ENCODE measurements at regions not wholly inside any gene's neighbourhood (a gene's known extent, or its start where the extent isn't known, plus 50 kb on each side); places are given as distances from the start of the nearest gene placed in this dataset.

DNA sequence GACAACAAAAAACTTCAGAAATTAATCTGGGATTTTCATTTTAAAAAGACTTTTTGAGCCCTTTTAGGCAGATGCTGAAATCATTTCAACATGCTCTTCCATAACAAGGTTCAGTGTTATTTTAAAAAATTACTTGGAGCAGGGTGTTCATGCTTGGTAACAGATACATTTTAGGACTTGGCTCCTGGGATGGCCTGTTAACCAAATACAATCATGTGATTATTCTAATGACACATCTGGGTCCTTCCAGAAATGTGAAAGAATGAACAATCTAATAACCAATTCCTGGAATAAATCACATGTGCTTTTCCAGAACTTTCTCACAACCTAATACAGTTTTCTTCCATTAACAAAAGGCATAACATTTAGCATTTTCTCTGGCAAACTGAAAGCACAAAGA is 379.8 kb upstream of the RUNX1 start:
- no peak for DNase-seq (ENCODE audit: low read depth, low spot score)

DNA sequence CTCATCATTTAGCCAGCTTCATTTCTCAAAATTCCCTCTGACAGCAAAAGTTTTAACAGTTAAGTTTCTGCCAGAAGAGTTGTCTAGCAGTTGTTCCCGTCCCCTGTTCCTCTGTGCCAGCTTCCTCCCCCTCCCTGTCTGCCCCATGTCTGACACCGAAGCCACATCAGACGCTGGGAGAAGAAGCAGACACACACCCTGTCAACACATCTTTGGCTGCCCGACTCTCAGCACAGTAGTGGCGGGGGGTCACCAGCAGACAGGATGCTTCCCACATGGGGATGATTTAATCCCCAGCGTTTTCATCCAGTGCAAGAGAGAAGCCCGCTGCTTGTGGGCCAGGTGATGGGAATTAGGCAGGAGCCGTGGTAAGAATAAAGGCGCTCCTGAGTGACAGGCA is 379.4 kb upstream of the RUNX1 start:
- DNase-seq (ENCODE audit: low read depth, low spot score): peak; percentile 57

DNA sequence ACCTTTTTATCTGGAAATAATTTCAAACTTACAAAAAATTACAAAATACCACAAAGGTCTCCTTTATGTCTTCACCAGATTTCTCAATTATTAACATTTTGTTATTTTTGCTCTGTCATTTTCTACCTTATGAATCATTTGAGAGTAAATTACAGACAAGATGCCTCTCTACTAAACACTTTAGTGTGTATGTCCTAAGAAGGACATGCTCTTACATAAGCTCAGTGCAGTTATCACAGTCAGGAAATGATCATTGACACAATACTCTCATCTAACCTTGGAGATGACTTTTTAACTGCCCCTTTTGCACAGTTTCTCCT is 378.9 kb upstream of the RUNX1 start:
- DNase-seq (ENCODE audit: low read depth, low spot score): no peak

DNA sequence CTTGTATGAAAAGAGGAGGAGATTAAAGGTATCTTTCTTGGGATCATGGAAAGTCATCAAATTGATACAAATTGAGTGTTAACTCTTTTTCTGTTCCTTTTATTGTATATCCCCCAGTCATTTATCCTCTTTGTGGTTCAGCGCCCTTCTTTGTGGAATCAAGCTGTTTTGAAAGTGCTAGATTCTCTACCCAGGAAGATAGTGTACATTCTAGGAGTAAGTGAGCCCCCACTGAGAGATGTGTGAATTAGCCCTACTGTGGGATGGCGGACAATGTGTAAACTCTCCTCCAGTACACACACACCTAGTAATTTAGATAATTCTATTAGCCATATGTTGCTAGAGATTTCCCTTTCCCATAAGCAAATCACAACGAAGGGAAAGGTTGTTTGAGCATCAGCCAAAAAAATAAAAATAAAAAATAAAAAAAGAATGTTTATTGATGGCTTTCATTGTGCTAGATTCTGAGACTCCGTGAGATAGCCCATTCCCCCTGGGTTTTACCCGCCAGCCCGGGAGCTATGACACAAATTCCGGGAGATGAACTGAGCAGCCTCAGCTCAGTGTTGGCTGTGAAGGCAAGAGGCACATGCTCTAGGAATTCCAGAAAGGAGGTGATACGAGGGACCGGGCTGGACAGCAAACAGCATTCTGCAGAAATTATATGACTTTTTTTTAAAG is 378.4 kb upstream of the RUNX1 start:
- DNase-seq (ENCODE audit: low read depth, low spot score): no peak

DNA sequence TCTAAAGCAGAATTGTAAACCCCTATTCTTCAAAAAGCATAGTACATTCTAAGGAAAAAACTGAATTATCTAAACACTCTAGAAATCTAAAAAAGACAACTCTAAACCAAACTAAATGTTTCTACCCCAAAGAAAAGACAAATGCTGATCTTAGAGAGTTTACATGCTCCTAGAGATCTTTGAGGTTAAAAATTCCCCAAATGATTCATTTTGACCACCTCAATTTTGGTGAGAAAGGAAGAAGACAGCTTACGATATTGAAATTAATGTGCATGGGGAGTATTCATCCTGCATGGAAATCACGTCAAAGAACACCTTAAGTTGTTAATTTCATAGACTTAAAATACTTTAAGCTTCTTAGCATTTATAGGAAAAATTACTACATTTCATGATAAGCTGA is 377.8 kb upstream of the RUNX1 start:
- DNase-seq (ENCODE audit: low read depth, low spot score): no peak

DNA sequence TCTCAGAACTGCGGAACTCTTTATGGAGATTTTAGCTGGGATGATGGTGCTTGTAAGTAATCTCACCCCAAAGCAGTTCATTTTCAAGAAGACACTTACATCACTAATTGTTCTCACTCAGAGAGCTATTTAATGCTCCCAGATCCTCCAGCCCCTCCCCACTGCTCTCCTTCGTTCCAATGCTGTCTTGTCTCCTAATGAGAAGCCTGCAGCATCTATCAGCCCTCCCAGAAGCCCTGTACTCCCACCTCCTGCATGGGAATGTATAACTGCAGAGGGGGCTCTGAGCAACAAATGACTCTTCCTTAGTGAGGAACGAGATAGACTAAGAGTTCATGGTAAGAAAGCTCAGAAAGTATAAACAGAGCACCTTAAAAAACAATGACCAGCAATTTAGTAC is 377.4 kb upstream of the RUNX1 start:
- DNase-seq (ENCODE audit: low read depth, low spot score): no peak

DNA sequence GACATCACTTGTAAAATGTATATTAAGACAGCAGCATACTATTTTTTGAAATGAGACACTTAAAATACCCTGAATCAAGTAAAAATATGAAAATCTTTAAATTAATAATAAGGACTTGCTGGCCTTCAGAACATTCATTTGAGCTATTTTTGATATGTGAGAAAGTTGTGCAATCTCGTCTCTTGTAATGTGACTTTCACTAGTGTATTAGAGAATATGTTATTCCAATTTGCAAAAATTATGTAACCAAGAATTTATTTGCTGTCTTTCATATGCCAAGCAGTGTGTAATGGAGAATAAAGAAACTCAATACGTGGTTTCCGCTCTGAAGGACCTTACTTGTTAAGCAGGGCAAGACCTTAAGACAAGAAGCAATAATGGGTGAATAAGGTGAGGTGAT is 375.0 kb upstream of the RUNX1 start:
- no peak for DNase-seq (ENCODE audit: low read depth, low spot score)

DNA sequence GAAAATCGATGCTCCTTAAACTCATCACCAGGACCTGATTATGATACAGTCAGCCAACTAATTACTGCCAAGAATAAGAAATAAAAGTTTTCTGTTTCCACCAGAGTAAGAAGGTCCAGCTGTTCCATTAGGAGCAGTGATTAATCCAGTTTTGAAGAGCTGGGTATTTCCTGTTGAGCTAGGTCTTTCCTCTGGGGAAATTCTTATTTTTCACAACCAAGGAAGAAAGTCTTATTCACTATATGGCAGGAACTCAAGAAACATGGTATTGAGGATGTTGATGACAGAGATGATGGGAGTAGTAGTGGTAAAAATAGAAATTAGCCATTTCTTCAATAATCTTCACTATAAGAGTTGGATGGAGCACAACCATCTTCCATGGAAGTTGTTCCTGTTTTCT is 374.6 kb upstream of the RUNX1 start:
- DNase-seq (ENCODE audit: low read depth, low spot score): no peak

DNA sequence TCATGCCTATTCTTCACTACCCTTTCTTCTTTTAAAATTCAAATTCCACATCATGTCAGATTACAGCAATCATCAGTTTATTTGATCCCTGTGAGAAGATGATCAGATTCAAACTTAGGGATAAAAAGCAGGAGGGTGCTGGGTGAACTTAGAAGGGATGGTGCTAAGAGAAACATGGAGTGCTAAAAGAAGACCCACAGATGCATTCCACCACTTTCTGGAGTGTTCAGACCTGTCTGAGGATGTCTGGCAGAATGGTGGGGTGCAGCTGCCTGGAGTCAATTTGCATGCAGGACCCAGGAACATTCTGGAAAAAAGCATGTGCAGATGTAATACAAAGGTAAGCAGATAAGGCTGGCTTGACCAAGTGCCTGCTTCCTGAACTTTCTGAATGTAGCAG is 372.9 kb upstream of the RUNX1 start:
- DNase-seq (ENCODE audit: low read depth, low spot score): no peak

DNA sequence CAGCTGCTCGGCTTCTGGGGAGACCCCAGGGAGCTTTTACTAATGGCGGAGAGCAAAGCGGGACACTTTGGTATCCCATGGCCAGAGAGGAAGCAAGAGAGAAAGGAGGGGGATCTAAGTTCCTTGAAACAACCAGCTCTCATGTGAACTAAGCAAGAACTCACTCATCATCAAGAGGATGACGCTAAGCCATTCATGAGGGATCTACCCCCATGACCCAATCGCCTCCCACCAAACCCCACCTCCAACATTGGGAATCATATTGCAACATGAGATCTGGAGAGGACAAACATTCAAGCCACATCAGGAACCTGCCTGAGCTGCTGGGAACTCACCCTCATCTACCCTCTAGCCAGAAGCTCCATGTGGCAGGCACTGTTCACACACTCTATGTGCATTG is 372.1 kb upstream of the RUNX1 start:
- no peak for DNase-seq (ENCODE audit: low read depth, low spot score)

DNA sequence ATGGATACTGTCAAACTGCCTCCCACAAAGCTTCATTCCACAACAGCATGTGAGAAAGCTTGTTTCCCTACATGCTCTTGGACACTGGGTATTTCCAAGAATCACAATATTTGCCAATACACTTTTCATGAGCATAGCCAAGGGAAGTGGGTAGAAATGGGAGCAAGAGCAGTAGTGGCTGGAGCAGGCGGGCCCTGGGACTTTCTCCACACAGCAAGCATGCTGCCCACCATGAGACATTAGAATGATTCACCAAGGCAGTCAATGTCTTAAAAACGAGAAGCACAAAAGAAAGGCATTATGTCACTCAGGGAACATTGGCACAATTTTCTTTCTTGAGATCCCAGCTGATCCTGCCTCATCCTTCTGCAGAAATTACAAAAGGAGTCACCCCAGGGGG is 371.6 kb upstream of the RUNX1 start:
- no peak for DNase-seq (ENCODE audit: low read depth, low spot score)

DNA sequence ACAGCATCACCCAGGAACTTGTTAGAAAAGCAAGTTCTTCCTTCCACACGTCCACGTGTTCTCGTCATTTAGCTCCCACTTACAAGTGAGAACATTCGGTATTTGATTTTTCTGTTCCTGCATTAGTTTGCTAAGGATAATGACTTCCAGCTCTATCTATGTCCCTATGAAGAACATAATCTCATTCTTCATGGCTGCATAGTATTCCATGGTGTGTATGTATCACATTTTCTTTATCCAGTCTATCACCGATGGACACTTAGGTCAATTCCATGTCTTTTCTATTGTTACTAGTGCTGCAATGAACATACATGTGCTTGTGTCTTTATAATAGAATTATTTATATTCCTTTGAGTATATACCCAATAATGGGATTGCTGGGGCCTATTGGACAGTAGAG is 368.7 kb upstream of the RUNX1 start:
- DNase-seq (ENCODE audit: low read depth, low spot score): no peak

DNA sequence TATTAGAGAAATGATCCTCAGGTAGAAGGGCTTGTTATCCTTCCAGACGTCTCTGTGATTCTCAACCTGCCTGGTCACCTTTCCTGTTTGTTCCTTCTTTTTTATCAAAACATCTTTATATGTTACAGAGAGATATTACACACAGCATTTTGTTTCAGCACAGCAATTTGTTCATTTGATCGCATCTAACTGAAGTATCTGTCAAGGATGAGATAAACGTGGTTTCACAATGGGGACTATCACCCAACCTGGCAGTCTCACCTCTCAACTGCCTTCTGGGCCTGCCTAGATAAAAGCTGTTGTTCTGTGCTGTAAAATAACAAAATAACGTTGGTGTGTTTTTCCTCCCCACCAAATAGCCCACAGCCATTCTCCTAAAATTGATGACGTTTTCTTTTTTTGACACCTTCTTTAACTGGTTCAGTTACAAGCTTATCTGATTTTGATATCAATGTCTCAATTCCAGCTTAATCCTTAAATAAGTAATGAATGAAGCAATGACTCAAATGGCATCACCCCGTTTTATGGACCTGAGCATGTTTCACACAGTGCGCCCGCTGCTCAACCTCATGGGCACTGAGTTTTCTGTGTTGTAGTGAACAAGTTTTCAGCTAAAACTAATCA is 367.9 kb upstream of the RUNX1 start:
- no peak for DNase-seq (ENCODE audit: low read depth, low spot score)

DNA sequence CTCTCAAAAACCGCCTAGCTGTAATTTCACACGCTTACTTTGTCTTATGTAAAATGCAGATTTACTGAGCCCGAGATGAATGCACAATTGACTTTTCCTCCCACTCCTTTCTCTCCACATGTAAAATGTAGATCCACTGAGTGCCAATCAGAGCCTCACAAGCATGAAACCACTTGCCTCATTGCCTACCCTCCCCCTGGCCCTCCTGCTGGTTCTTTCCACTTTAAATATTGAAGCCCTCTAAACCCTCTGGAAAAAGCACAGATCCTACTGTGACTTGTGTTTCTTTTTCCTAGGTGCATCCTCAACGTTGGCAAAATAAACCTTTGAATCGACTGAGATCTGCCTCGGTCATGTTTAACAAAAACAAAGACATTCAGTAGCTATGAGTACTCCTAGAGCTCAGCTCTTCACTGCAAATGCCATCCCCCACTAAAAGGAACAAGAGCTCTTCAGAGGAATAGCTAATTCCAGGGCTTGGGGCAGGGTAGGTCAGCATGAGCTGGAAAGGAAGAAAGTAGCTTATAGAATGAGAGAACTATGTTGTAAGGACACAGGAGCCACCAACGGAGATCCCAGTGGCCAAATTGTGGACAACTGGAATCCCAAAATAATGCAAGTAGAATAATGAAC is 365.5 kb upstream of the RUNX1 start:
- no peak for DNase-seq (ENCODE audit: low read depth, low spot score)

DNA sequence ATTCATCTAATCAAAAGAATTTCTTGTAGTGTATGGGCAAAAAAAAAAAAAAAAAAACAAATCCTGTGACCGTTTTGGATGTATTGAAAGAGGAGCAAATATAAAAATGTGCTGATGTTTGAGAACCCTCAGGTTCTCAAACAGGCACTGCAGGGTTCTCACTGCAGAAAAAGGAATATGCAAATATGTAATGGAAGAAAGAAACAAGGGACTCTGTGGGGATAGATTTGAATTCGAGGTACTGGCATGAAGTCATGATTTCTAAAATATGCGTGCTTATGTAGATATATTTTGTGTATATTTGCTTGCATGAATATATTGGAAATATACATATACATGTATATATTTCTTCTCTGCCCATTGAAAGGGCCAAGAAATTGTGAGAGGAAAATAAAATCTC is 365.0 kb upstream of the RUNX1 start:
- DNase-seq (ENCODE audit: low read depth, low spot score): no peak

DNA sequence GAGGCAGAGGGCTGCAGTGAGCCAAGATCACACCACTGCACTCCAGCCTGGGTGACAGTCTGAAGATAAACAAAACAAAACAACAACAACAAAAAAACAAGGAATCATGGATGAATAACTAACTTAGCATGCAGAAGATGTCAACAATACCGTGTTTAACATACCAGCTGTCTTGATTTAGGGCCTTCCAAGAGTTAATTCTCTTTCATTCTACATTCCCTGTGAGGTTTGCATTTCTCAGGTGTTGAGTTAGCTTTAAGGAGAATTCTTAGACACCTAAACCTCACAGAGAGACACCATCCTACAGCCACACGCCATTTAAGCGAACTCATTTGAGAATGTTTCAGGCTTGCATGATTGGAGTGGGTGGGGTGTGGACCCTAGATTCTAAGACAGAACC is 363.1 kb upstream of the RUNX1 start:
- DNase-seq (ENCODE audit: low read depth, low spot score): no peak

DNA sequence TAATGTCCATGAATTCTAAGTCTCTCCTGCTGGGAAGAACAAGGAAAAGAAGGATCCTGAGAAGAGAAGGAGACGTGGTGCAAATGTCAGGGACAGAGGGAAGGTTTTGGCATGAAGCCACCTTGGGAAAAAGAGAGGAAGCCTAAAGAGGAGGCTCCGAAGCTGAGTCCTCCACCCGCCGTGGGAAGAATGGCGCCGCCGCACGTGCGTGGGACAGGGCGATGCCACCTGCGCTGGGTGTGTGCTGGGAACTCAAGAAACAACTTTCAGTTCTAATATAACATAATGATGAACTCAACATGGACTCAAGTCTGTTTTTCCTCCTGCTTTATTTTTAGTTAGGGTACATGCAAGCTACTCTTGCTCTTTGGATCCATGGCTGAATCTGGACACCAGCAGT is 362.3 kb upstream of the RUNX1 start:
- DNase-seq (ENCODE audit: low read depth, low spot score): no peak

DNA sequence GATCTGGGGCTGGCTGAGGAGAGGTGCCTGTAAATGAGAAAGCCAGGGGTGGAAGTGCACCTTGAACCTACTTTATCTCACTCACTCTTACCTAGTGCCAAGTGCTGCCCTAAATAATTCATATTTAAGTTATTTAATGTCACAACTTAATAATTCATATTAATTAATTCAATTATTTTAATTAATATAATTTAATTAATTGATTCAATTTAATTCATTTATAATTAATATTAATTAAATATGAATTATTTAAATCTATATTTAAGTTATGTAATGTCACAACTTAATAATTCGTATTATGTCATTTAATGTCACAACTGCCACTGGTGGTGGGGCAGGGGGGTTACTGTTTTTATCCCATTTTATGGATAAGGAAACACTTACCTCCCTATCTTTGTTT is 361.6 kb upstream of the RUNX1 start:
- no peak for DNase-seq (ENCODE audit: low read depth, low spot score)

DNA sequence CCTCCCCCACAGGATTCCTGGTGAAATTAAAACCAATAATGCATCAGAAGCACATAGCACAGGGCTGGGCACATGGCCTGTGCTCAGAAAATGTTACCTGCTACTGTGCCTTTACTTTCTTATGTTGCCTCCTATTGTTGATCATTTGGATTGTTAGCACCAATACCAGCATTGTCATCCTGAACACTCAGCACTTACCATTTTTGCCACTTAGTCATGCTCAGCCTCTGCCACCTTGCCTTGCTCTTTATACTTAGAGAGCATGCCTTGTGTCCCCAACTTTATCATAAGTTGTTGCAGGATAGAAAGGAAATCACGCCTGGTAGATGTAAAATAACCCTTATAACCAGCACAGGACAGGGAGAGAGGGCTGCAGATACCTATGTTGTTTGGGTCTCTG is 361.0 kb upstream of the RUNX1 start:
- DNase-seq (ENCODE audit: low read depth, low spot score): no peak

DNA sequence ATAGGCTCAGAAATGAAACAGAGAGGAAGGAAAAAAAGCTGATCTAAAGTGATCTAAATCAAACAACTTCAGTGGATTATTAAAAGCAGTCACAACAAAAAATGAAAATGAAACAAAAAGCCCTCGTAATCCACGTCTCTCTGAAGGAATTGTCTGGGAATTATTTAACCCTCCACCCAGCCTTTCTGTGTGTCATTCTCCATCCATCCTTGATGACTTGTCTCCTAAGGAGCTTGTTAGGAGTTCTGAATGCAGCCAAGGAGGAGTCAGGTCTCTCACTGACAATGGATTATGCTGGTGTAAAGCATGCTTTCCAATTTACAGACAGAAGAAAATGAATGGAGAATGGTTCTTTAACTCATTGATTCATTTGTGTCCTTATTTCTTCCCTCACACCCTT is 359.3 kb upstream of the RUNX1 start:
- DNase-seq (ENCODE audit: low read depth, low spot score): no peak

DNA sequence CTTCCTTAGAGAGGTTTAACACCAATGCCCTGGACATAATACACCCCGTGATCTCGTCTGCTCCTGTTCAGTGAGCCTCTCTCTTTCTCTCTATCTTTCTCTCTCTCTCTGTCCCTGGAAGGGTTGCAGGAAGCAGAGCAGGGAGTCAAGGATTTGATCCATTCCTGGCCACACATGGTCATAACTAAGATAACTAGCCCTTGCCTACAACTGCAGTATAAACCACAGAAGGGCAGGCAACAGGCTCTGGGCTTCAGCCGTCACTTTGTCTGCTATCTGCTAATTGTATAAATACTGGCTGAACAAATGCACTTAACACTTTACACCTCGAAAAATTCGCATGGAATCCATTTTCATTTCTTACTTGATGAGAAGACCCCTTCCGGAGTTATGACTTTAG is 357.5 kb upstream of the RUNX1 start:
- no peak for DNase-seq (ENCODE audit: low read depth, low spot score)

DNA sequence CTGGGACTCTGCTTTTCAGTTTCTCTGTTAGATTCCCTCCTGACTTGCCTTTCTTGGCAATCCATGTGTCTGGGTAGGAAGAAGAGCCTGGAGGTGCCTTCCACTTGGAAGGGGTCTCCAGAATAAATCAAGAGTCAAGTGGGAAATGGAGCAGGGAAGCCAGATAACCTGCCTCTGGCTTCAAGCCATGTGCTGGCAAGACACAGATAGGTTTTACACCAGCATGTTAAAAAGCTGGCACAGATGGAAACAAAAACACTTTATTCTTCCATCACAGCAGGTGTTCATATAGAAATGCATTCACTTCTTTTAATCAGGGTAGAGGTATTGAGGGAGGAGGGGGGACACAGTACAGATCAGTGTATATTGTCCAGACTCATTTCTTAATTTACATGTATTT is 356.9 kb upstream of the RUNX1 start:
- DNase-seq (ENCODE audit: low read depth, low spot score): no peak

DNA sequence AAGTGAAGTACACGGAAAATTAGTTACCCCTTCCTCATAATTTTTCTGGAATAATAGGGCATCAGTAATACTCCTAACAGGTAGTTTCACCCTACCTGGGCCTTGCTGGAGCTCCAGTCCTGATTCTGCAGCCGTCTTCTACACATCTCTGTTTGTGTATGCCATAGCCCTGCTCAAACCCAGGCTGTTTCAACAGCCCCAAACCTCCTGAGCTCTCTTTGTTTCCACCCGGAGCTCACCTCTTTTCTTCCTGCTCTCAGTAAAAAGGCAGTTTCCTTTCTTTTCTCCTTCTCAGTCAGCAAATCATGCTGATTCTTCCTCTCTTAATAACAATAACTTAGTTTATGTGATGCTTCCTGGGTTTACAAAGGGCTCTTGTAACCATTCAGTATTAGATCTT is 355.1 kb upstream of the RUNX1 start:
- no peak for DNase-seq (ENCODE audit: low read depth, low spot score)

DNA sequence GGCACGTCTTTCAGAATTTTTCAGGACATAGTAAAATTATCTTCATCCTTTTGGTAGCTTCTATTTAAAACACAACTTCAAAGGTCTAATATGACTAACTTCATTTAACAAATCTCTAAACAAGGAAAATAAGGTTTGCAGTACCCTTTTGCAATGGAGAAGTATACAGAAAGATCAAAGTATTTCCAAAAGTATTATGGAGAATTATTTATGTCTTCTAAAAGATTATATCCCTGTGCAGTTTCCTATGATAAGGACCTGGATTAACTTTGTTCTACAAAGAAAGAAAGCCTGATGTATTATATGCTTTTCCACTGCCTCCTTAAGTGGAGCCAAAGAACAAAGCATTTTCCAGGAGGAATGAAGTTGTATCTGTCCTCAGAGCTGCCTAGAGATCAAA is 353.0 kb upstream of the RUNX1 start:
- no peak for DNase-seq (ENCODE audit: low read depth, low spot score)

Data from astrocyte of the hippocampus (primary cell).